Brain microvascular endothelial cell (primary cell): ENCODE measurements at regions not wholly inside any gene's neighbourhood (a gene's known extent, or its start where the extent isn't known, plus 50 kb on each side); places are given as distances from the start of the nearest gene placed in this dataset.

Experiments
- DNase-seq: peaks from one replicate; pipeline ENCODE4 v3.0.0-alpha.2; 2020
- H3K27ac ChIP-seq: fragments of 250-450 bp; sonication (Bioruptor Pico); 2 replicates; pipeline ENCODE4 v1.5.1; 2020; ENCODE audit warnings: mild to moderate bottlenecking, moderate library complexity
- H3K27me3 ChIP-seq: fragments of 250-450 bp; sonication (Bioruptor Pico); replicated peaks from 2 replicates; pipeline ENCODE4 v1.5.1; 2020; ENCODE audit warnings: mild to moderate bottlenecking
- H3K36me3 ChIP-seq: fragments of 250-450 bp; sonication (Bioruptor Pico); replicated peaks from 2 replicates; pipeline ENCODE4 v1.5.1; 2020; ENCODE audit warnings: mild to moderate bottlenecking
- H3K4me3 ChIP-seq: 2 replicates; pipeline ENCODE4 v1.5.1; 2011; ENCODE audit warnings: low read depth, mild to moderate bottlenecking, control low read depth, low read length, moderate library complexity
- in situ Hi-C: cut with HindIII; loops from 2 replicates; pipeline ENCODE4 v1.10.0; 2017; ENCODE audit warnings: low sequenced_read_pairs, low pct_ligation_motif_present
- TF ChIP-seq, protein P1 (sequence below): IDR thresholded peaks from 2 replicates; pipeline ENCODE4 v1.5.1; 2011; ENCODE audit warnings: low read depth, mild to moderate bottlenecking, moderate library complexity, low read length, control low read depth, inconsistent platforms; ENCODE audit errors: missing control alignments

DNA sequence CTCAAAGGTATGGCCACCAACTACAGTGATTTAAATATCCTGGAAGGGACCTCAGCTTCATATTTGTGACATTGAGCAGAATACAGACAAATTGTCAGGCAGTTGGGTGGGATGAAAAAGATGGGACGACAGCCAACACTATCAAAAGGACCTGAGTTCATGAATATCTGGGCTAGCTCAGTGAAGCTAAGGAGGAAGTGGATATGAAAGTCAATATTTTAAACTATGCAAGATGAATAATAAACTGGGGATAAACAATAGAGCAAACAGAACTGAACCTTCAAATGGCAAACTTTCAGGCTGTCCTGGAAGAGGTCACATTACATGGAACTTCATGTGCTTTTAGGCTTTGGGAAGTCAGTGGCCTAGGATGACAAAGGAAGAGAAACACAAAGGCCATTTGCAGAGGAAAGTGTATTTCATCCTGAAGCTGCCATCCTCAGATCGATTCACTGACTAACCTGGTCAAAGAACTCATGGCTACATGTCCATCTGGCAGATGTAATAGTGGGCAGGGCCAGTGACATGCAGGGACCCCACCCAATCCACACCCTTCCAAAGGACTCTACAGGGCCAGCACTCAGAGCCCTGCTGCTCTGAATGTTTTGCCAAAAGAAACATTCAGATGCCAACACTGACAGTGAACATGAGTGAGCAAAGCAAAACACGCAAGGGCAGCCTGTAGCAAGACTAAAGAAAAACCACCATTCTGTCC, 175.7 kb downstream of the ETAA1 start:
- no peak overlapping the region for H3K27ac ChIP-seq
- in situ Hi-C loops = no loop called here
- DNase-seq = no peak

DNA sequence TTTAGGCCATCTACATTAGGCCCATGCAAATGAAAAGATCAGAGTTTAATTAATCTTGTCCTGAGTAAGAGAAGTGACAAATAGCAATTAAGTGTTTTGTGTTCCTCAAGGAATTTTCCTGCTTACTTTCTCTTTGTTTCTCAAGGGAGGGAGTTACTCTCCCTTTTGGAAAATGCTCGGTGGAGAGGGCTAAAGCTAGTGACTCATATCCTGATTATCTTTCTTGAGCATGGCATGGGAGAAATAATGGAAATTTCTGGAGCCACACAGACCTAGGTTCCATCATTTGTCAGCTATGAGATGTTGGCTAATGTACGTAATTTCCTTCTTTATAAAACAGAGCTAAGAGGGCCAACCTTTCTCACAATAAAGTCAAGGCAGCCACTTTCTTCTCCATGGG, 177.1 kb downstream of the ETAA1 start:
- in situ Hi-C loops = no loop called here

More for the DNA sequence above, 175.7 kb downstream of the ETAA1 start:
- no peaks in the 10 kb centered on the region for H3K27me3 ChIP-seq
- TF ChIP-seq, protein P1, sequence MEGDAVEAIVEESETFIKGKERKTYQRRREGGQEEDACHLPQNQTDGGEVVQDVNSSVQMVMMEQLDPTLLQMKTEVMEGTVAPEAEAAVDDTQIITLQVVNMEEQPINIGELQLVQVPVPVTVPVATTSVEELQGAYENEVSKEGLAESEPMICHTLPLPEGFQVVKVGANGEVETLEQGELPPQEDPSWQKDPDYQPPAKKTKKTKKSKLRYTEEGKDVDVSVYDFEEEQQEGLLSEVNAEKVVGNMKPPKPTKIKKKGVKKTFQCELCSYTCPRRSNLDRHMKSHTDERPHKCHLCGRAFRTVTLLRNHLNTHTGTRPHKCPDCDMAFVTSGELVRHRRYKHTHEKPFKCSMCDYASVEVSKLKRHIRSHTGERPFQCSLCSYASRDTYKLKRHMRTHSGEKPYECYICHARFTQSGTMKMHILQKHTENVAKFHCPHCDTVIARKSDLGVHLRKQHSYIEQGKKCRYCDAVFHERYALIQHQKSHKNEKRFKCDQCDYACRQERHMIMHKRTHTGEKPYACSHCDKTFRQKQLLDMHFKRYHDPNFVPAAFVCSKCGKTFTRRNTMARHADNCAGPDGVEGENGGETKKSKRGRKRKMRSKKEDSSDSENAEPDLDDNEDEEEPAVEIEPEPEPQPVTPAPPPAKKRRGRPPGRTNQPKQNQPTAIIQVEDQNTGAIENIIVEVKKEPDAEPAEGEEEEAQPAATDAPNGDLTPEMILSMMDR = no peak
- no peaks in the 10 kb centered on the region for H3K36me3 ChIP-seq
- no peak overlapping the region for H3K4me3 ChIP-seq

DNA sequence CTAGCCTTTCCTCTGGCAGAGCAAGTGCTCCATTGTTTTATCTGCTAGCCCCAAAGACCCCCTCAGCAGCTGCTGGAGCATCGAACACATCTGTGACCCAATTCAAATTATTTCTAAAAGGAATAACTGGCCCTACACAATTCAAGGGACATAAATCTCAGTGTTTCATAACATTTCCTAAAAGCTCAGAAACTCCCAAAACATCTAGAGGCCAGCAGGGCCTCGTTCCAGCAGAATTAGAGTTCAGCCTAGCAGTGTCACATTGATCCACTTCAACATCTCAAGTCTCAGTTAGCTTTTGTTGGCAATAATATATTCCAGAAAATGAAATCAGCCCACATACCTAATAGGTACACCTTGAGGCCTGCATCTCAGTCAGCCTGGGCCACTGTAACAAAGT, 179.1 kb downstream of the ETAA1 start:
- no peak for DNase-seq
- no peak overlapping the region for H3K27ac ChIP-seq
- in situ Hi-C loops = no loop called here
- TF ChIP-seq, protein P1 = no peak
- no peak overlapping the region for H3K4me3 ChIP-seq
- no peaks in the 10 kb centered on the region for H3K36me3 ChIP-seq
- H3K27me3 ChIP-seq = no peaks in the 10 kb centered on the region

More for the DNA sequence above, 177.1 kb downstream of the ETAA1 start:
- no peak overlapping the region for H3K4me3 ChIP-seq
- peak; percentile 29 for DNase-seq
- H3K36me3 ChIP-seq = no peaks in the 10 kb centered on the region
- no peak overlapping the region for H3K27ac ChIP-seq
- no peaks in the 10 kb centered on the region for H3K27me3 ChIP-seq
- TF ChIP-seq, protein P1 = no peak

DNA sequence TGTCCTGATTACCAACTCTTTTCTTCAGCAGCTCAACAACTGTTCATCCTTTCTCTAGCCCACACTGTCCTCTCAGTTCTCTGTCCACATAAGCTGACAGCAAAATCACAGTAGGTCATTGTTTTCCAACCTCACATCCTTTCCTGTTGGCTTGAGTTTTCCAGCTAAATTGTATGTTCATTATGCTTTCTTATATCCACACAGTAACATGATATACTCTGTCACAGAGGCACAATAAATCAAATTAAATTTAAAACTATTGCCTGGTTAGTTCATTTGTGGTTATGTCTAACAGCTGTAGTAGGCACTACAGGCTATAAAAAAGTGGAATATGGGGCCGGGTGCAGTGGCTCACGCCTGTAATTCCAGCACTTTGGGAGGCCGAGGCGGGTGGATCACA, 179.9 kb downstream of the ETAA1 start:
- TF ChIP-seq, protein P1 = no peak
- no peak overlapping the region for H3K27ac ChIP-seq
- in situ Hi-C loops = no loop called here
- no peaks in the 10 kb centered on the region for H3K36me3 ChIP-seq
- H3K4me3 ChIP-seq = no peak overlapping the region
- no peaks in the 10 kb centered on the region for H3K27me3 ChIP-seq
- DNase-seq = no peak

DNA sequence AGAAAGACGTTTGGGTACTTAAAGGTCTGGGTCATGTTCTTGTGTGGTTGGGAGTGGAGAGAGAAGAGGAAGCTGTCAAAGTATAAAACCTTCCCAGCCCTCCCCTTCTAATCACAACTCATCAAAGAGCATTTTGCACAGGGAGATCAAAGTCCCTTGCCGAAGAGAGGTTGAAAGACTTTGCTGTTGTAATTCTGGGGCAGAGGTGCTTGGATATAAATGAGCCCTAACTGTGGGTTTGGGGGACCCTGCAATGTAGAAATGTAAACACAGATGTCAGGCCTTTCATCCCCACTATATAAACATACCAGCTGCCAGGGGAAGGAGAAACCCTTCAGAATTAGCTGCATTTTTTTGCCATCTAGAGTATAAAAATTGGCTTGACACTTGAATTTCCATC, 182.1 kb downstream of the ETAA1 start:
- in situ Hi-C loops = no loop called here
- TF ChIP-seq, protein P1 = no peak
- Histone ChIP-seq H3K27me3 (no peaks in the 10 kb centered on the region), H3K4me3 (no peak overlapping the region), H3K36me3 (no peaks in the 10 kb centered on the region), H3K27ac (no peak overlapping the region)
- DNase-seq = no peak

DNA sequence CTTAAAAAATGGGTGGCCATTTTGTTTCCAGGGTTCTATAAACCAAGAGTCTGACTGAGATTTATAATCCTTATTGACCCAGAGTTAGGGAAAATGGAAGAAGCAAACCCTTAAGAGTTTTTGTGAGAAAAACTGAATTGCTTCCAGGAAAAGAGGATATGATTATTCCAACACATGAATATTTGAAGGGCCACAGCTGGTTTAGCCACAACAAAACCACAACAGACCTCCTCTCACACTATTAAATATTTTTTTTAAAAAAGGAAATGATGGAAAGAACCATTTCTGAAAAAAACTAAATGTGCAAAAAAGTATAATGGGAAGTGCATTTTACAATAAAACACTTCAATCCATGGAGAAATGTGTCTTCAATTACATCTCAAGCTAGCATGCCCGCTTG, 182.7 kb downstream of the ETAA1 start:
- in situ Hi-C loops = no loop called here
- no peak for DNase-seq
- Histone ChIP-seq H3K27me3 (no peaks in the 10 kb centered on the region), H3K4me3 (no peak overlapping the region), H3K36me3 (no peaks in the 10 kb centered on the region), H3K27ac (no peak overlapping the region)
- TF ChIP-seq, protein P1 = no peak
